ENCODE measurements at regions not wholly inside any gene's neighbourhood (a gene's known extent, or its start where the extent isn't known, plus 50 kb on each side); places are given as distances from the start of the nearest gene placed in this dataset.

DNA sequence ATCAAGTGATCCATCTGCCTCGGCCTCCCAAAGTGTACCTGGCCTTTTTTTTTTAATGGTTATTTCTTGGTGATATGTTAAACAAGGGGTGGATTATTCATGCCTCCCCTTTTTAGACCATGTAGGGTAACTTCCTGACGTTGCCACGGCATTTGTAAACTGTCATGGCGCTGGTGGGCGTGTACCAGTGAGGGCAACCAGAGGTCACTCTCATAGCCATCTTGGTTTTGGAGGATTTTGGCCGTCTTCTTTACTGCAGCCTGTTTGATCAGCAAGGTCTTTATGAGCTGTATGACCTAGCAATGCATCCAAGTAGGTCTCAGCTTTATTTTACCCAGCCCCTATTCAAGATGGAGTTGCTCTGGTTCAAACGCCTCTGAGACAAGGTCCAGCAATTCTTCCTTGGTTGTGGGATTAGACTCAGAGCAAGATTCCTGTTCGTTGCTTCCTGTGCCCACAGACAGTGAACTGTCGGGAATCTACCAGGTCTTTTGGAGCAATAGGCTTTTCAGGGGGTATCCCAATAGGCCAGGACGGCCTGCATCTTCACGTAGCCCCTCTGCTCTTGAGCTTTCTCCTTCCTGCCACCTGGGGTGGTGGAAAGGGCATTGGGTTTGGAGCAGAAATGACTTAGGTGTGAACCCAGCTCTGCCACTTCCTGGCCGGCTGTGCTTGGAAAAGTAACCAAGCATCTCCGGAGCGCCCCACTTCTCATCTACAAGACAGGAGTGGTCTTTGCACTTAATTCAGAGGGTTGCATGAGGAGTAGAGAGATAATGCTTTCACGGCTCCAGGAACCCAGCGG, 52.9 kb upstream of the SEC14L1 start:
- dilution Hi-C loops (cut with HindIII; ENCODE audit: low sequenced_read_pairs, unreplicated experiment) = no loop called here
- Histone ChIP-seq H3K4ac (ENCODE audit: low read depth, low read length) (peak overlapping the region; percentile 71), H2BK5ac (ENCODE audit: low read depth, low read length, poor library complexity, severe bottlenecking) (peak overlapping the region; percentile 42), H3K23ac (ENCODE audit: low read depth, low read length) (no peak overlapping the region; the same call in 1 of the 2 replicates), H3K9me1 (ENCODE audit: insufficient read depth, low read length) (peaks cover 3% of the 10 kb centered on the region; the same call in 1 of the 2 replicates), H3K27me3 (ENCODE audit: control insufficient read depth, insufficient read depth, low read length) (peaks cover 2% of the 10 kb centered on the region; the same call in 1 of the 2 replicates), H3K4me3 (ENCODE audit: insufficient read depth, low read depth, low read length) (peak overlapping the region; percentile 61), H2BK120ac (ENCODE audit: low read depth, low read length) (peak overlapping the region; percentile 65), H4K5ac (ENCODE audit: low read depth, low read length) (peak overlapping the region; percentile 89), H3K4me1 (ENCODE audit: control insufficient read depth, insufficient read depth, low read length) (no peaks in the 10 kb centered on the region), H4K8ac (ENCODE audit: low read depth in 2 of 2, low read length in 2 of 2) (peak overlapping the region; percentile 80 to 93), H3K36me3 (ENCODE audit: control insufficient read depth, insufficient read depth, low read length) (peaks cover 11% of the 10 kb centered on the region), H3K4me2 (ENCODE audit: low read depth, low read length) (peak overlapping the region; percentile 74), H4K91ac (ENCODE audit: insufficient read depth, low read depth, low read length) (peak overlapping the region; percentile 67), H4K20me1 (ENCODE audit: insufficient read depth, low read length) (no peaks in the 10 kb centered on the region), H3K79me1 (ENCODE audit: low read depth in 1 of 2, low read length in 2 of 2) (peaks cover 24 to 35% of the 10 kb centered on the region in 2 experiments), H3K9me3 (ENCODE audit: control insufficient read depth, insufficient read depth, low read length) (no peaks in the 10 kb centered on the region), H3K18ac (ENCODE audit: low read depth, low read length) (peak overlapping the region; percentile 39; the same call in 1 of the 2 replicates), H2BK20ac (ENCODE audit: low read depth, low read length) (peak overlapping the region; percentile 52; the same call in 1 of the 2 replicates), H2AK9ac (replicated peaks; ENCODE audit: low read depth, low read length, poor library complexity) (peak overlapping the region; percentile 99), H2BK15ac (ENCODE audit: low read depth, low read length) (peak overlapping the region; percentile 71; the same call in 1 of the 3 replicates), H2AK5ac (ENCODE audit: low read depth, low read length) (no peak overlapping the region), H3K56ac (ENCODE audit: extremely low read depth, insufficient read depth, low read length) (peak overlapping the region; percentile 78), H3K14ac (replicated peaks; ENCODE audit: low read depth, low read length) (peak overlapping the region; percentile 91), H3K9ac (ENCODE audit: low read depth, low read length) (peak overlapping the region; percentile 49), H2AFZ (replicated peaks; ENCODE audit: low read length, poor library complexity) (peak overlapping the region; percentile 92), H3K27ac (ENCODE audit: insufficient read depth, low read length) (peak overlapping the region; percentile 64)
- CTCF ChIA-PET = interaction anchor here (0.6 to 1.4 kb wide), 9 partner anchors 9 to 215 kb away, joined by 3 to 4 read pairs (median 4); no protein-coding TSS in a partner anchor
- intact Hi-C loops (cut with micrococcal nuclease) = loop anchor here (2.0 to 5.0 kb wide), 2 partner anchors 53 to 234 kb away; partner anchors contain the start of gene SEC14L1
- DNase-seq = no peak
- TF ChIP-seq MXI1 (IDR thresholded peaks at IDR 0.05; ENCODE audit: borderline replicate concordance, low read depth, low read length) = no peak
- TF ChIP-seq, protein P1, sequence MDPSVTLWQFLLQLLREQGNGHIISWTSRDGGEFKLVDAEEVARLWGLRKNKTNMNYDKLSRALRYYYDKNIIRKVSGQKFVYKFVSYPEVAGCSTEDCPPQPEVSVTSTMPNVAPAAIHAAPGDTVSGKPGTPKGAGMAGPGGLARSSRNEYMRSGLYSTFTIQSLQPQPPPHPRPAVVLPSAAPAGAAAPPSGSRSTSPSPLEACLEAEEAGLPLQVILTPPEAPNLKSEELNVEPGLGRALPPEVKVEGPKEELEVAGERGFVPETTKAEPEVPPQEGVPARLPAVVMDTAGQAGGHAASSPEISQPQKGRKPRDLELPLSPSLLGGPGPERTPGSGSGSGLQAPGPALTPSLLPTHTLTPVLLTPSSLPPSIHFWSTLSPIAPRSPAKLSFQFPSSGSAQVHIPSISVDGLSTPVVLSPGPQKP (IDR thresholded peaks at IDR 0.05; ENCODE audit: borderline replicate concordance, low read depth, low read length) = no peak
- no peak for TF ChIP-seq MAZ (IDR thresholded peaks at IDR 0.05; ENCODE audit: borderline replicate concordance, low read depth, low read length)
- TF ChIP-seq FOS (IDR thresholded peaks at IDR 0.05; ENCODE audit: low read depth, low read length) = no peak
- in situ Hi-C loops (cut with MboI; ENCODE audit: low sequenced_read_pairs) = loop anchor here (5.0 kb wide), 1 partner anchor 154 kb away; no protein-coding TSS in a partner anchor
- ATAC-seq (ENCODE audit: low read depth) = no peak
- POLR2A ChIA-PET (ENCODE audit: unreplicated experiment) = interaction anchor here (0.9 to 1.0 kb wide), 3 partner anchors 11 to 91 kb away, joined by 3 read pairs; no protein-coding TSS in a partner anchor
- 100% methylated on average over 1 of the region's 16 CpGs; no CpG with 5 or more reads in 1 of the 2 experiments for WGBS, 2 experiments (ENCODE audit: extremely low coverage in 2 of 2, insufficient read length in 1 of 2)
- BruUV-seq (replicated peaks) = no TSS peak

Data from IMR-90 (cell line).